H9 (cell line): ENCODE measurements at regions not wholly inside any gene's neighbourhood (a gene's known extent, or its start where the extent isn't known, plus 50 kb on each side); places are given as distances from the start of the nearest gene placed in this dataset.

Source experiments
- DNase-seq: peaks from one replicate; pipeline ENCODE4 v3.0.0-alpha.2; 2017
- H2AFZ ChIP-seq: one replicate; pipeline ENCODE4 v1.6.1; 2013; ENCODE audit warnings: mild to moderate bottlenecking, low read length, control low read depth, moderate library complexity
- H2AK5ac ChIP-seq: 2 replicates; pipeline ENCODE4 v1.6.1; 2013; ENCODE audit warnings: low read length, control low read depth, mixed read lengths; ENCODE audit not compliant: insufficient read length
- H2BK120ac ChIP-seq: one replicate; pipeline ENCODE4 v1.6.1; 2013; ENCODE audit warnings: low read depth, mild to moderate bottlenecking, low read length, control low read depth, inconsistent platforms; ENCODE audit not compliant: poor library complexity, severe bottlenecking
- H2BK12ac ChIP-seq: 2 replicates; pipeline ENCODE4 v1.6.1; 2013; ENCODE audit warnings: low read length, control low read depth, mixed read lengths, low read depth; ENCODE audit not compliant: insufficient read length
- H2BK15ac ChIP-seq: 2 replicates; pipeline ENCODE4 v1.6.1; 2013; ENCODE audit warnings: low read depth, low read length, control low read depth
- H2BK20ac ChIP-seq: one replicate; pipeline ENCODE4 v1.6.1; 2013; ENCODE audit warnings: low read depth, mild to moderate bottlenecking, low read length, control low read depth, inconsistent platforms; ENCODE audit not compliant: poor library complexity, severe bottlenecking
- H2BK5ac ChIP-seq: 2 replicates; pipeline ENCODE4 v1.6.1; 2013; ENCODE audit warnings: low read length, control low read depth, mixed read lengths; ENCODE audit not compliant: insufficient read length
- H3K14ac ChIP-seq: 2 replicates; pipeline ENCODE4 v1.6.1; 2013; ENCODE audit warnings: low read length, control low read depth; ENCODE audit not compliant: insufficient read depth
- H3K18ac ChIP-seq: 2 replicates; pipeline ENCODE4 v1.6.1; 2013; ENCODE audit warnings: low read depth, mild to moderate bottlenecking, mixed read lengths, low read length, control low read depth; ENCODE audit not compliant: insufficient read length
- H3K23ac ChIP-seq: 2 replicates; pipeline ENCODE4 v1.6.1; 2013; ENCODE audit warnings: low read length, control low read depth, mixed read lengths, low read depth; ENCODE audit not compliant: insufficient read length
- H3K23me2 ChIP-seq: 2 replicates; pipeline ENCODE4 v1.6.1; 2013; ENCODE audit warnings: low read depth, mild to moderate bottlenecking, mixed read lengths, low read length, control low read depth; ENCODE audit not compliant: insufficient read length, poor library complexity, severe bottlenecking
- H3K27ac ChIP-seq: 2 replicates; pipeline ENCODE4 v1.5.1; 2013; ENCODE audit warnings: low read length, control low read depth, mixed read lengths, low read depth; ENCODE audit not compliant: insufficient read length
- H3K27me3 ChIP-seq: 2 replicates; pipeline ENCODE4 v1.6.1; 2013; ENCODE audit warnings: low read length, control low read depth, inconsistent platforms; ENCODE audit not compliant: insufficient read depth
- H3K4ac ChIP-seq: 2 replicates; pipeline ENCODE4 v1.6.1; 2013; ENCODE audit warnings: low read depth, mild to moderate bottlenecking, control low read depth, inconsistent platforms, low read length, moderate library complexity
- H3K4me1 ChIP-seq: 2 replicates; pipeline ENCODE4 v1.6.1; 2013; ENCODE audit warnings: low read length, control low read depth, inconsistent platforms; ENCODE audit not compliant: insufficient read depth
- H3K4me2 ChIP-seq: 2 replicates; pipeline ENCODE4 v1.6.1; 2013; ENCODE audit warnings: low read length, control low read depth, mixed read lengths; ENCODE audit not compliant: insufficient read length, insufficient read depth
- H3K56ac ChIP-seq: 2 replicates; pipeline ENCODE4 v1.6.1; 2013; ENCODE audit warnings: low read depth, mild to moderate bottlenecking, mixed read lengths, low read length, control low read depth; ENCODE audit not compliant: insufficient read length
- H3K79me1 ChIP-seq: 2 replicates; pipeline ENCODE4 v1.6.1; 2013; ENCODE audit warnings: low read depth, mild to moderate bottlenecking, moderate library complexity, low read length, control low read depth, inconsistent platforms; ENCODE audit not compliant: insufficient read depth, poor library complexity, severe bottlenecking
- H3K79me2 ChIP-seq: 2 replicates; pipeline ENCODE4 v1.6.1; 2013; ENCODE audit warnings: low read length, control low read depth, inconsistent platforms; ENCODE audit not compliant: insufficient read depth
- H3K9ac ChIP-seq: 2 replicates; pipeline ENCODE4 v1.6.1; 2013; ENCODE audit warnings: low read length, control low read depth, mixed read lengths; ENCODE audit not compliant: insufficient read length; ENCODE audit errors: extremely low read depth
- H3K9me3 ChIP-seq: one replicate; pipeline ENCODE4 v1.6.1; 2013; ENCODE audit warnings: low read depth, low read length, inconsistent platforms; ENCODE audit not compliant: control insufficient read depth
- H3T11ph ChIP-seq: one replicate; pipeline ENCODE4 v1.6.1; 2013; ENCODE audit warnings: mild to moderate bottlenecking, low read length, control low read depth, inconsistent platforms
- H4K20me1 ChIP-seq: one replicate; pipeline ENCODE4 v1.6.1; 2013; ENCODE audit not compliant: control insufficient read depth, insufficient read length, insufficient read depth
- H4K5ac ChIP-seq: 2 replicates; pipeline ENCODE4 v1.6.1; 2013; ENCODE audit warnings: low read depth, mild to moderate bottlenecking, mixed read lengths, low read length, control low read depth; ENCODE audit not compliant: insufficient read length
- H4K8ac ChIP-seq: replicated peaks from 2 replicates; pipeline ENCODE4 v1.6.1; 2013; ENCODE audit warnings: low read length, control low read depth, mixed read lengths, low read depth; ENCODE audit not compliant: insufficient read length
- H4K91ac ChIP-seq: 2 replicates; pipeline ENCODE4 v1.6.1; 2013; ENCODE audit warnings: low read depth, mild to moderate bottlenecking, moderate library complexity, mixed read lengths, low read length, control low read depth; ENCODE audit not compliant: insufficient read length
- H3K27ac Mint-ChIP-seq, 3 experiments: 2 replicates in 2 of 3; 3 replicates in 1 of 3; pipeline ENCODE4 v1.8.0; 2020 to 2021; ENCODE audit warnings: mixed read lengths in 3 of 3, mild to moderate bottlenecking in 1 of 3, moderate library complexity in 1 of 3
- H3K27me3 Mint-ChIP-seq: 2 replicates; pipeline ENCODE4 v1.8.0; 2021; ENCODE audit warnings: low read depth, mild to moderate bottlenecking, moderate library complexity, mixed read lengths
- H3K36me3 Mint-ChIP-seq, 3 experiments: 2 replicates in 2 of 3; 3 replicates in 1 of 3; pipeline ENCODE4 v1.8.0; 2020 to 2021; ENCODE audit warnings: low read depth in 3 of 3, mixed read lengths in 3 of 3; ENCODE audit not compliant: insufficient read depth in 1 of 3
- H3K4me1 Mint-ChIP-seq, 2 experiments: 2 replicates each; pipeline ENCODE4 v1.8.0; 2020; ENCODE audit warnings: mixed read lengths in 2 of 2
- H3K4me3 Mint-ChIP-seq, 2 experiments: 2 replicates in 1 of 2; 3 replicates in 1 of 2; pipeline ENCODE4 v1.8.0; 2020 to 2021; ENCODE audit warnings: mild to moderate bottlenecking in 2 of 2, mixed read lengths in 2 of 2, moderate library complexity in 1 of 2
- H3K9me3 Mint-ChIP-seq, 2 experiments: 2 replicates in 1 of 2; 3 replicates in 1 of 2; pipeline ENCODE4 v1.8.0; 2020; ENCODE audit warnings: mild to moderate bottlenecking in 2 of 2, mixed read lengths in 2 of 2, moderate library complexity in 1 of 2
- CTCF ChIP-seq: fragments of 200-600 bp; sonication (generic); conservative IDR thresholded peaks from 3 replicates; pipeline ENCODE4 v1.8.0; 2021; ENCODE audit warnings: antibody characterized with exemption, mild to moderate bottlenecking

GRCh38 chr9:23526806-23527205 lies 299.2 kb downstream of the ELAVL2 start:
- Histone ChIP-seq H4K8ac (no peak overlapping the region), H3K4me2 (no peak overlapping the region), H3K27me3 (no peaks in the 10 kb centered on the region), H3K56ac (no peak overlapping the region), H3K23me2 (no peaks in the 10 kb centered on the region), H3K23ac (no peak overlapping the region), H3K18ac (no peak overlapping the region), H3K4ac (no peak overlapping the region), H3K79me1 (no peaks in the 10 kb centered on the region), H3K79me2 (no peaks in the 10 kb centered on the region), H4K91ac (no peak overlapping the region), H2BK20ac (no peak overlapping the region), H2BK12ac (no peak overlapping the region), H4K20me1 (no peaks in the 10 kb centered on the region), H3K9ac (no peak overlapping the region), H2BK120ac (no peak overlapping the region), H4K5ac (no peak overlapping the region), H2BK15ac (no peak overlapping the region), H2AFZ (no peak overlapping the region), H2AK5ac (no peak overlapping the region), H3K4me1 (no peaks in the 10 kb centered on the region), H3K27ac (no peak overlapping the region), H3K14ac (no peak overlapping the region), H3K9me3 (no peaks in the 10 kb centered on the region), H2BK5ac (no peak overlapping the region), H3T11ph (no peak overlapping the region)
- Mint-ChIP-seq H3K9me3 (peaks cover 0 to 3% of the 10 kb centered on the region in 2 experiments; a peak in 2 of 5 replicates), H3K4me3 (no peak overlapping the region), H3K27ac (no peak overlapping the region), H3K4me1 (no peaks in the 10 kb centered on the region), H3K27me3 (no peaks in the 10 kb centered on the region), H3K36me3 (no peaks in the 10 kb centered on the region; a peak in 1 of 7 replicates)
- no peak for TF ChIP-seq CTCF
- DNase-seq: no peak
